ENCODE measurements at regions not wholly inside any gene's neighbourhood (a gene's known extent, or its start where the extent isn't known, plus 50 kb on each side); places are given as distances from the start of the nearest gene placed in this dataset.

DNA sequence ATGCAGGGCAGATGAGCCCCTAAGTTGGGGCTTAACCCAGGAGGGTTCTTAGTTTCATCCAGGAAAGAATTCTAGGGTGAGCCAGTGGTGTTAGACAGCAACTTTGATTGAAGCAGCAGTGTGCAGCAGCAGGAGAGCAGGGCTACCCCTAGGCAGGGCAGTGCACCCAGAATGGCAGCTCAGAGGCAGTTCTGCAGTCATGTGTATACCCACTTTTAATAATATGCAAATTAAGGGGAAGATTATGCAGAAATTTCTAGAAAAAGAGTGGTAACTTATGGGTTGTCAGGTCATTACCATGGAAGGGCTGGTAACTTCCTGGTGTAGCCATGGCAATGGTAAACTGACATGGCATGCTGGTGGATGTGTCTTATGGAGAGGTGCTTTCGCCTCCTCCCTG lies 297.5 kb downstream of the PCNX1 start:
- intact Hi-C loops (cut with DNase I; ENCODE audit: low total_unique reads): no loop called here
- H3K4me3 ChIP-seq (ENCODE audit: low read depth, poor library complexity, severe bottlenecking): no peak overlapping the region
- TF ChIP-seq POLR2A (IDR thresholded peaks at IDR 0.05) (no peak), CTCF (IDR thresholded peaks at IDR 0.05) (no peak)
- no peak for DNase-seq (ENCODE audit: low spot score in 2 of 2)
- WGBS, 2 donors: 100% methylated on average over 1 of the region's 1 CpG

GRCh38 chr14:71206123-71206522 lies 298.9 kb downstream of the PCNX1 start:
- DNase-seq (ENCODE audit: low spot score in 2 of 2): no peak
- intact Hi-C loops (cut with DNase I; ENCODE audit: low total_unique reads): no loop called here
- WGBS, 2 donors: 92 to 100% methylated on average over 2 of the region's 2 CpGs
- H3K4me3 ChIP-seq (ENCODE audit: low read depth, poor library complexity, severe bottlenecking): no peak overlapping the region
- no peak for TF ChIP-seq POLR2A (IDR thresholded peaks at IDR 0.05)
- no peak for TF ChIP-seq CTCF (IDR thresholded peaks at IDR 0.05)

GRCh38 chr14:71206766-71207371 lies 299.6 kb downstream of the PCNX1 start:
- no peak overlapping the region for H3K4me3 ChIP-seq (ENCODE audit: low read depth, poor library complexity, severe bottlenecking)
- intact Hi-C loops (cut with DNase I; ENCODE audit: low total_unique reads): no loop called here
- 25 to 40% methylated on average over 7 of the region's 7 CpGs for WGBS, 2 donors
- TF ChIP-seq POLR2A (IDR thresholded peaks at IDR 0.05): no peak
- no peak for TF ChIP-seq CTCF (IDR thresholded peaks at IDR 0.05)
- DNase-seq (ENCODE audit: low spot score in 2 of 2): peak in 1 of 2 donors; percentile 72

GRCh38 chr14:71208702-71209357 lies 301.6 kb downstream of the PCNX1 start:
- WGBS, 2 donors: 96 to 97% methylated on average over 6 of the region's 6 CpGs
- no peak for DNase-seq (ENCODE audit: low spot score in 2 of 2)
- intact Hi-C loops (cut with DNase I; ENCODE audit: low total_unique reads): no loop called here
- TF ChIP-seq POLR2A (IDR thresholded peaks at IDR 0.05) (no peak), CTCF (IDR thresholded peaks at IDR 0.05) (no peak)
- no peak overlapping the region for H3K4me3 ChIP-seq (ENCODE audit: low read depth, poor library complexity, severe bottlenecking)

GRCh38 chr14:71209888-71210287 lies 302.6 kb downstream of the PCNX1 start:
- TF ChIP-seq CTCF (IDR thresholded peaks at IDR 0.05) (no peak), POLR2A (IDR thresholded peaks at IDR 0.05) (no peak)
- intact Hi-C loops (cut with DNase I; ENCODE audit: low total_unique reads): no loop called here
- no peak overlapping the region for H3K4me3 ChIP-seq (ENCODE audit: low read depth, poor library complexity, severe bottlenecking)
- DNase-seq (ENCODE audit: low spot score in 2 of 2): peak in 1 of 2 donors; percentile 3
- WGBS, 2 donors: 47 to 55% methylated on average over 6 of the region's 6 CpGs

- no peak for TF ChIP-seq CTCF (IDR thresholded peaks at IDR 0.05)
- no peak for TF ChIP-seq POLR2A (IDR thresholded peaks at IDR 0.05)
- WGBS, 2 donors: 91 to 95% methylated on average over 5 of the region's 5 CpGs
- H3K4me3 ChIP-seq (ENCODE audit: low read depth, poor library complexity, severe bottlenecking): no peak overlapping the region
- intact Hi-C loops (cut with DNase I; ENCODE audit: low total_unique reads): no loop called here
- DNase-seq (ENCODE audit: low spot score in 2 of 2): no peak
Observed at GRCh38 chr14:71212093-71212492, 304.8 kb downstream of the PCNX1 start.

Measured in lower leg skin (tissue), 4 donors.